Colonic mucosa (tissue), 4 donors: ENCODE measurements at regions not wholly inside any gene's neighbourhood (a gene's known extent, or its start where the extent isn't known, plus 50 kb on each side); places are given as distances from the start of the nearest gene placed in this dataset.
"Not testable (repeated sequence)": the region's sequence is repeated elsewhere in the genome, so short reads cannot be mapped to it uniquely, and the experiment has no call there.

Experiments used
- DNase-seq: peaks from one replicate; pipeline ENCODE4 v3.0.0-alpha.2; 2020
- H3K27ac ChIP-seq: fragments of 200-600 bp; one replicate; pipeline ENCODE4 v1.8.0; 2021
- H3K27me3 ChIP-seq: fragments of 200-600 bp; one replicate; pipeline ENCODE4 v1.8.0; 2021
- H3K36me3 ChIP-seq: fragments of 200-600 bp; one replicate; pipeline ENCODE4 v1.8.0; 2021
- H3K4me1 ChIP-seq: fragments of 200-600 bp; one replicate; pipeline ENCODE4 v1.8.0; 2021; ENCODE audit warnings: mild to moderate bottlenecking
- H3K4me3 ChIP-seq: fragments of 200-600 bp; one replicate; pipeline ENCODE4 v1.8.0; 2021
- H3K9ac ChIP-seq, 2 donors: one replicate each; pipeline ENCODE4 v1.7.0; 2013; ENCODE audit warnings: control low read depth in 2 of 2, low read depth in 2 of 2, low read length in 2 of 2
- H3K9me3 ChIP-seq: fragments of 200-600 bp; one replicate; pipeline ENCODE4 v1.8.0; 2021
- CTCF ChIP-seq: fragments of 200-600 bp; IDR thresholded peaks from one replicate; pipeline ENCODE4 v1.8.0; 2022; ENCODE audit warnings: antibody characterized with exemption, mild to moderate bottlenecking
- intact Hi-C: fragments of 100-400 bp; cut with DNase I; formaldehyde crosslinking; loops from one replicate; pipeline ENCODE4 v1.14.1; 2022
- donor health status: healthy.
- donor health status: DM: no; HTN: no; CAD: no.
- donor health status: DM: no; HTN: no; CAD: no.

GRCh38 chr15:20003471-20003870 is 538.1 kb downstream of the GOLGA6L6 start:
- H3K36me3 ChIP-seq, H3K27ac ChIP-seq, intact Hi-C loops, H3K9ac ChIP-seq, DNase-seq, H3K27me3 ChIP-seq, H3K4me3 ChIP-seq, H3K9me3 ChIP-seq, H3K4me1 ChIP-seq: not testable (repeated sequence)

- not testable (repeated sequence) for H3K4me3 ChIP-seq
Observed at GRCh38 chr15:20002560-20002959, 539.0 kb downstream of the GOLGA6L6 start.

GRCh38 chr15:19996574-19997194 is 544.9 kb downstream of the GOLGA6L6 start:
- H3K9me3 ChIP-seq, H3K4me1 ChIP-seq, H3K36me3 ChIP-seq, DNase-seq, intact Hi-C loops, H3K27ac ChIP-seq, H3K9ac ChIP-seq, H3K27me3 ChIP-seq, H3K4me3 ChIP-seq: not testable (repeated sequence)

More at GRCh38 chr15:20002560-20002959, 539.0 kb downstream of the GOLGA6L6 start:
- DNase-seq, H3K9me3 ChIP-seq, H3K27me3 ChIP-seq, intact Hi-C loops, H3K4me1 ChIP-seq, H3K36me3 ChIP-seq, H3K9ac ChIP-seq, H3K27ac ChIP-seq: not testable (repeated sequence)

- DNase-seq, H3K36me3 ChIP-seq, H3K27ac ChIP-seq, H3K4me3 ChIP-seq, H3K9me3 ChIP-seq, H3K27me3 ChIP-seq, H3K9ac ChIP-seq, intact Hi-C loops, H3K4me1 ChIP-seq: not testable (repeated sequence)
Observed at GRCh38 chr15:19995296-19995695, 546.3 kb downstream of the GOLGA6L6 start.

- no peak overlapping the region for H3K27ac ChIP-seq
- H3K4me1 ChIP-seq = no peaks in the 10 kb centered on the region
- DNase-seq = no peak
- no peak overlapping the region for H3K4me3 ChIP-seq
- TF ChIP-seq CTCF = no peak
- no peaks in the 10 kb centered on the region for H3K36me3 ChIP-seq
- intact Hi-C loops = no loop called here
- no peaks in the 10 kb centered on the region for H3K9me3 ChIP-seq
- H3K9ac ChIP-seq = no peak overlapping the region
- no peaks in the 10 kb centered on the region for H3K27me3 ChIP-seq
Observed at GRCh38 chr15:19992428-19992827, 549.2 kb downstream of the GOLGA6L6 start.

GRCh38 chr15:19988094-19988660 is 553.4 kb downstream of the GOLGA6L6 start:
- DNase-seq = no peak
- Histone ChIP-seq H3K4me1 (no peaks in the 10 kb centered on the region), H3K4me3 (no peak overlapping the region), H3K9ac (no peak overlapping the region), H3K27ac (no peak overlapping the region), H3K36me3 (no peaks in the 10 kb centered on the region), H3K27me3 (no peaks in the 10 kb centered on the region), H3K9me3 (no peaks in the 10 kb centered on the region)
- intact Hi-C loops = no loop called here
- no peak for TF ChIP-seq CTCF

- H3K36me3 ChIP-seq = no peaks in the 10 kb centered on the region
- no peak overlapping the region for H3K27ac ChIP-seq
- H3K4me1 ChIP-seq = no peaks in the 10 kb centered on the region
- no peak overlapping the region for H3K9ac ChIP-seq
- intact Hi-C loops = no loop called here
- no peak overlapping the region for H3K4me3 ChIP-seq
- no peaks in the 10 kb centered on the region for H3K27me3 ChIP-seq
- no peak for TF ChIP-seq CTCF
- H3K9me3 ChIP-seq = no peaks in the 10 kb centered on the region
- no peak for DNase-seq
Observed at GRCh38 chr15:19987389-19988048, 554.1 kb downstream of the GOLGA6L6 start.
